Mesothelial cell of epicardium (in vitro differentiated cells): ENCODE measurements at regions not wholly inside any gene's neighbourhood (a gene's known extent, or its start where the extent isn't known, plus 50 kb on each side); places are given as distances from the start of the nearest gene placed in this dataset.
A peak's percentile ranks its signal among the peaks of the same experiment; 100 is the strongest.

Source experiments
- DNase-seq, 2 experiments: peaks; one replicate each; pipeline ENCODE4 v3.0.0; 2021; ENCODE audit warnings: low spot score in 2 of 2; ENCODE audit not compliant: unreplicated experiment in 2 of 2
- H3K27ac Mint-ChIP-seq: 2 replicates; pipeline ENCODE4 v1.8.0; 2021; ENCODE audit warnings: mixed read lengths
- H3K27me3 Mint-ChIP-seq: 2 replicates; pipeline ENCODE4 v1.8.0; 2021; ENCODE audit warnings: low read depth, mixed read lengths
- H3K36me3 Mint-ChIP-seq: 2 replicates; pipeline ENCODE4 v1.8.0; 2021; ENCODE audit warnings: mixed read lengths
- H3K4me1 Mint-ChIP-seq: 2 replicates; pipeline ENCODE4 v1.8.0; 2021; ENCODE audit warnings: mixed read lengths
- H3K4me3 Mint-ChIP-seq: 2 replicates; pipeline ENCODE4 v1.8.0; 2021; ENCODE audit warnings: mild to moderate bottlenecking, moderate library complexity, mixed read lengths
- H3K9me3 Mint-ChIP-seq: 2 replicates; pipeline ENCODE4 v1.8.0; 2021; ENCODE audit warnings: mixed read lengths
- TF ChIP-seq, protein P1 (sequence below): fragments of 200-600 bp; sonication (generic); IDR thresholded peaks from one replicate; pipeline ENCODE4 v1.5.0; 2021; ENCODE audit warnings: antibody characterized with exemption; ENCODE audit not compliant: unreplicated experiment

DNA sequence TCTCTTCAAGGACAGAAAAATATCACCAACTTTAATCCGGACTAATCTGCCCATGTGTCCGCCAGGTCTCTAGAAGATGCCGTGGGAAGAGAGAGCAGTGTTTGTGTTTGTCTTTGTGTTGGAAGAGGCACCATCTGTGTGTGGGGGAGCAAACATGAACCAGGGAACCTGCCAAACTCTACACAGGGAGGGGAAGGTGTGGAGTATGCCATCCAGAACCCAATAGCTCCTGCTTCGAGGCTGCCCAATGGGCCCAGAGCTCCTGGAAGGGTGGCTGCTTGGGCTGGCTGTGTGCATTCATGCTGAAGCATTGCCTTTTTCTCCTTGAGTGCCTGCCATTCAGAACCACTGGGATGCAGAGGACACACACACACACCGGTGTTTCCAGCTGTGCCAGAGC lies 536.2 kb downstream of the MID1IP1 start:
- no peak for DNase-seq
- Mint-ChIP-seq H3K27ac (peak overlapping the region; percentile 30), H3K4me3 (no peak overlapping the region), H3K36me3 (no peaks in the 10 kb centered on the region), H3K9me3 (peaks cover 33% of the 10 kb centered on the region), H3K4me1 (peaks cover 22% of the 10 kb centered on the region), H3K27me3 (no peaks in the 10 kb centered on the region)
- TF ChIP-seq, protein P1, sequence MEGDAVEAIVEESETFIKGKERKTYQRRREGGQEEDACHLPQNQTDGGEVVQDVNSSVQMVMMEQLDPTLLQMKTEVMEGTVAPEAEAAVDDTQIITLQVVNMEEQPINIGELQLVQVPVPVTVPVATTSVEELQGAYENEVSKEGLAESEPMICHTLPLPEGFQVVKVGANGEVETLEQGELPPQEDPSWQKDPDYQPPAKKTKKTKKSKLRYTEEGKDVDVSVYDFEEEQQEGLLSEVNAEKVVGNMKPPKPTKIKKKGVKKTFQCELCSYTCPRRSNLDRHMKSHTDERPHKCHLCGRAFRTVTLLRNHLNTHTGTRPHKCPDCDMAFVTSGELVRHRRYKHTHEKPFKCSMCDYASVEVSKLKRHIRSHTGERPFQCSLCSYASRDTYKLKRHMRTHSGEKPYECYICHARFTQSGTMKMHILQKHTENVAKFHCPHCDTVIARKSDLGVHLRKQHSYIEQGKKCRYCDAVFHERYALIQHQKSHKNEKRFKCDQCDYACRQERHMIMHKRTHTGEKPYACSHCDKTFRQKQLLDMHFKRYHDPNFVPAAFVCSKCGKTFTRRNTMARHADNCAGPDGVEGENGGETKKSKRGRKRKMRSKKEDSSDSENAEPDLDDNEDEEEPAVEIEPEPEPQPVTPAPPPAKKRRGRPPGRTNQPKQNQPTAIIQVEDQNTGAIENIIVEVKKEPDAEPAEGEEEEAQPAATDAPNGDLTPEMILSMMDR, result no peak

DNA sequence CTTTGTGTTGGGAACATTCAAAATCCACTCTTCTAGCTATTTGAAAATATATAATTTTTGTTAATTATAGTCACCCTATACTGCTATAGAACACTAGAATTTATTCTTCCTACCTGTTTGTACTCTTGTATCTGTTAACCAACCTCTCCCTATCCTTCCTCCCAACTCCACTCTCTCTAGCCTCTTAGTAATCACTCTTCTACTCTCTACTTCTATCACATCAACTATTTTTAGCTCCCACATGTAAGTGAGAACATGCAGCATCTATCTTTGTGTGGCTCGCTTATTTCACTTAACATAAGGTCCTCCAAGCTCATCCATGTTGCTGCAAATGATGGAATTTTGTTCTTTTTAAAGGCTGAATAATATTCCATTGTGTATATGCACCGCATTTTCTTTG lies 537.3 kb downstream of the MID1IP1 start:
- TF ChIP-seq, protein P1, result no peak
- no peak overlapping the region for H3K4me3 Mint-ChIP-seq
- peaks cover 31% of the 10 kb centered on the region for H3K9me3 Mint-ChIP-seq
- no peak for DNase-seq
- peaks cover 22% of the 10 kb centered on the region for H3K4me1 Mint-ChIP-seq
- no peak overlapping the region for H3K27ac Mint-ChIP-seq
- no peaks in the 10 kb centered on the region for H3K36me3 Mint-ChIP-seq
- no peaks in the 10 kb centered on the region for H3K27me3 Mint-ChIP-seq

DNA sequence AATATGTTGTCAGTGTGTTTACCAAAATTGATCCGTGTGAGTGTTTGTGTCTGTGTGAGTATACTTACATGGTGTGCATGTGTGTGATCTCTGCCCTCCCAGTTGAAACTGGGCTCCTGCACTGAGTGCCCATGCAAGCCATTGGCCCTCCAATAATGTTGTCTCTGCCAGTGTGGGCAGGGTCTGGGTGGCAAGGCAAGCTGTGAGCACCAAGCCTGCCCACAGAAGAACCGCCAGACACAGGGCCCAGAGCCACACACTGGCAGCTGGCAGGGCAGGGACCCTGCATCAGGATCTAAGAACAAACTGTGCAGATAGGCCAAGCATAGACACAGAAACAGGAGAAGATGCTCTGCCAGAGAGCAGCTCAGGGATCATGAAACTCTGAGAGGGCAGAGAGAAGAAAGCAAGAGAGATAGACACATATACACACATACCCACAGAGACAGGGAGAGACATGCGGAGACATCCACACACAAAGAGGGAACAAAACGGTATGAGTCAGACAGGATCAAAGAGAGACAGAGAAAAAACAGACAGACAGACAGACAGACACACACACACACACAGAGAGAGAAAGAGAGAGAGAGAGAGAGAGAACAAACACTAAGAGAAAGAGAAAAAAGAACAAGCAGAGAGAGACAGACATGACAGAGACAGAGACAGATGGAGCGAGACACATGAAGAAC lies 555.0 kb downstream of the MID1IP1 start:
- peaks cover 9% of the 10 kb centered on the region for H3K27me3 Mint-ChIP-seq
- no peak overlapping the region for H3K27ac Mint-ChIP-seq

DNA sequence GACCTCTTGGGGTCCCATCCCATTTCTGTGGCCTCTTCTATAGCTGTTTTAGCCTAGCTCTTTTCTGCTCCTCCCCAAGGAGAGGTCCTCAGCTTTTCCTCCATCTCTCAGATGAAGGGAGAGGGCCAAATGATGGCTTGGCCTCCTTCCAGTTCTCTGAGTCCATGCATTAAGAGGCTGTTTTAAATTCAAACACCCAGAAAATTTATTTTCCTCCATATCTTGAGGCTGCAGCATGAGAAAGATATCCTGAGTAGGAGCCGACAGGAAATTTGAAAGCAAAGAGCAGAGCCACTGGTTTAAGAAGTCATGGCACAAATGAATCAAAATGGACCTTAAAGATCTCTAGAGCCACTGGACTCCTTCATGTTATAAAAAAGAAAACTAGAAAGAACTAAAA lies 558.8 kb downstream of the MID1IP1 start:
- peaks cover 23% of the 10 kb centered on the region for H3K9me3 Mint-ChIP-seq
- H3K4me3 Mint-ChIP-seq, result no peak overlapping the region
- H3K4me1 Mint-ChIP-seq, result peaks cover 10% of the 10 kb centered on the region
- no peak for DNase-seq
- H3K36me3 Mint-ChIP-seq, result peaks cover under 1% of the 10 kb centered on the region
- no peak overlapping the region for H3K27ac Mint-ChIP-seq
- H3K27me3 Mint-ChIP-seq, result no peaks in the 10 kb centered on the region
- TF ChIP-seq, protein P1, result no peak

More for the DNA sequence above, 555.0 kb downstream of the MID1IP1 start:
- TF ChIP-seq, protein P1, result no peak
- Mint-ChIP-seq H3K4me3 (no peak overlapping the region), H3K4me1 (peaks cover 10% of the 10 kb centered on the region), H3K9me3 (peaks cover 43% of the 10 kb centered on the region), H3K36me3 (no peaks in the 10 kb centered on the region)
- DNase-seq, result no peak

DNA sequence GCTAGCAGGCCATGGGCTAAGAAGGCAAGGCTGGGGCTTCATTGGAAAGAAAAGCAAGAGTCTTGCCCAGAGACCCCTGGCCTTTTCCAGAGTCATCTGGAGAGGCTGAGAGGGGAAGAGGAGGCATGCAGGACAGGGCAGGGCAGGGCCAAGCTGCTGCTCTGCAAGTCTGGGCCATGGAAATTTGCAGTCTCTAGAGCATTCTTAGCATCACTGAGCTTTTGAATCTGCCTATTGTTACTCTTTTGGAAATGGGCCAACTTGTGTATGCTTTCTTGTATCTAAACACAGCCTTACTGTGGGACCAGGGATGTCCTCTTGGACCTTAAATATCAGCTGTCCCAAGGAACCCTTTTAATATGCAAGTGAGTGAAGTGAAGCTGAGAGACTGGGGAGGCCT lies 560.5 kb downstream of the MID1IP1 start:
- peaks cover 28% of the 10 kb centered on the region for H3K9me3 Mint-ChIP-seq
- H3K4me3 Mint-ChIP-seq, result no peak overlapping the region
- TF ChIP-seq, protein P1, result no peak
- H3K27ac Mint-ChIP-seq, result no peak overlapping the region
- DNase-seq, result no peak
- peaks cover 10% of the 10 kb centered on the region for H3K4me1 Mint-ChIP-seq
- peaks cover 1% of the 10 kb centered on the region for H3K36me3 Mint-ChIP-seq
- H3K27me3 Mint-ChIP-seq, result no peaks in the 10 kb centered on the region
